ENCODE measurements at regions not wholly inside any gene's neighbourhood (a gene's known extent, or its start where the extent isn't known, plus 50 kb on each side); places are given as distances from the start of the nearest gene placed in this dataset.

DNA sequence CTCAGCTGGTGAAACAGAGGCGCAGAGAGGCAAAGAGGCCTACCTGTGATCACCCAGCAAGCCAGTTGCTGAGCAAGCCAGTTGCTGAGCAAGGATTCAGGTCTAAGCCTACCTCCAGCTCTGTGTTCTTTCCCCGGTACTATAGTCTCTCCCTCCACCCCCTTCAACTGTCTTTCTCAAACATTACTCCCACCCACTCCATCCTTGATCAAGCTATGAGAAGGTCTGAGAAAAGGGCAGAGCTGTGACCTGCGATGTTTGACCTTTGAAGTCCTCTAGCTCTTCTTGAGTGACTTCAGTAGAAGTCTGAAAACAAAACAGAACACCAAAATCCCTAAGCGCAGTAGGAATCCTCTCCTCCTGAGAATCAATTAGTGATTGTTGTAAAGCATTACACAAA lies 665.2 kb upstream of the ID2 start:
- DNase-seq (ENCODE audit: low read depth) = no peak
- H3K4me3 ChIP-seq (ENCODE audit: control insufficient read depth, low read depth, low read length) = no peak overlapping the region
- TF ChIP-seq, protein P1, sequence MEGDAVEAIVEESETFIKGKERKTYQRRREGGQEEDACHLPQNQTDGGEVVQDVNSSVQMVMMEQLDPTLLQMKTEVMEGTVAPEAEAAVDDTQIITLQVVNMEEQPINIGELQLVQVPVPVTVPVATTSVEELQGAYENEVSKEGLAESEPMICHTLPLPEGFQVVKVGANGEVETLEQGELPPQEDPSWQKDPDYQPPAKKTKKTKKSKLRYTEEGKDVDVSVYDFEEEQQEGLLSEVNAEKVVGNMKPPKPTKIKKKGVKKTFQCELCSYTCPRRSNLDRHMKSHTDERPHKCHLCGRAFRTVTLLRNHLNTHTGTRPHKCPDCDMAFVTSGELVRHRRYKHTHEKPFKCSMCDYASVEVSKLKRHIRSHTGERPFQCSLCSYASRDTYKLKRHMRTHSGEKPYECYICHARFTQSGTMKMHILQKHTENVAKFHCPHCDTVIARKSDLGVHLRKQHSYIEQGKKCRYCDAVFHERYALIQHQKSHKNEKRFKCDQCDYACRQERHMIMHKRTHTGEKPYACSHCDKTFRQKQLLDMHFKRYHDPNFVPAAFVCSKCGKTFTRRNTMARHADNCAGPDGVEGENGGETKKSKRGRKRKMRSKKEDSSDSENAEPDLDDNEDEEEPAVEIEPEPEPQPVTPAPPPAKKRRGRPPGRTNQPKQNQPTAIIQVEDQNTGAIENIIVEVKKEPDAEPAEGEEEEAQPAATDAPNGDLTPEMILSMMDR (conservative IDR thresholded peaks at IDR 0.05; ENCODE audit: control insufficient read depth, insufficient read depth, low read depth, low read length) = no peak

DNA sequence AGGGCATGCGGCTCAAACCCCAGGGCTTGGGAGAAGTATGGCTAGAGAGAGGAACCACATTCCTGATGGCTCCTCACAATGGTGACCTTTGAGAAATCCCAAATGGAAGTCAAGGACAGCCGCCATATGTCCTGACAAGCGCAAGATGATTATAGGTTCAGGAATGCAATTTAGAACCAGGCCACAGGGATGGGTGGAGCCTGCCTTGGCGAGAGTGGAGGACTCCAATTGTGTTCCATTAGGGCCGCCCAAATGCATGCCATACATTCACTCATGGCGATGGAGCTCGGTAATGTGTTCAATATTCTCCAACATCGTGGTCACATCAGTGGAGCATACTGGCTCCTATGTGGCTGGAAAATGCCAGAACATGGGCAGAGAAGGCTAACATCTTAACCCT lies 662.9 kb upstream of the ID2 start:
- TF ChIP-seq, protein P1 (conservative IDR thresholded peaks at IDR 0.05; ENCODE audit: control insufficient read depth, insufficient read depth, low read depth, low read length) = no peak
- no peak overlapping the region for H3K4me3 ChIP-seq (ENCODE audit: control insufficient read depth, low read depth, low read length)
- no peak for DNase-seq (ENCODE audit: low read depth)

DNA sequence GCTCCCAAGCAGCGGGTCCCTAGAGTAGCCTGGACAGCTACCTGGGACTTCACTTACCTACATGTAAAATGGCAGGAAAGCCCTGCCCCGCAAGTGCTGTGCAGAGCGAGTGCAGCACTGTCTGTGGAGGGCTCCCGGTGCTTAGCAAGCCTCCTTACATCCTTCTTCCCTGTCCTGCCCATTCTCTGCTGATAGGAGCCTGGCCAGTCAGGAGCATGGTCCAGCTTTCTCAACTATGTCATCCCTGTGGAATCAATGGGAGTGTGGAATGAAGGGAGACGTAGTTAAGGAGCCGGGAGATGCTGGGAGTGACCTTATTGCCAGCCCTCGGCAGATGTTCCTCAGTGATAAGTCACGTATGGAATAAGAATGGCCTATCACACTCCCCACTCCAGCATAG lies 661.9 kb upstream of the ID2 start:
- H3K4me3 ChIP-seq (ENCODE audit: control insufficient read depth, low read depth, low read length) = no peak overlapping the region
- DNase-seq (ENCODE audit: low read depth) = no peak
- TF ChIP-seq, protein P1 (conservative IDR thresholded peaks at IDR 0.05; ENCODE audit: control insufficient read depth, insufficient read depth, low read depth, low read length) = no peak

DNA sequence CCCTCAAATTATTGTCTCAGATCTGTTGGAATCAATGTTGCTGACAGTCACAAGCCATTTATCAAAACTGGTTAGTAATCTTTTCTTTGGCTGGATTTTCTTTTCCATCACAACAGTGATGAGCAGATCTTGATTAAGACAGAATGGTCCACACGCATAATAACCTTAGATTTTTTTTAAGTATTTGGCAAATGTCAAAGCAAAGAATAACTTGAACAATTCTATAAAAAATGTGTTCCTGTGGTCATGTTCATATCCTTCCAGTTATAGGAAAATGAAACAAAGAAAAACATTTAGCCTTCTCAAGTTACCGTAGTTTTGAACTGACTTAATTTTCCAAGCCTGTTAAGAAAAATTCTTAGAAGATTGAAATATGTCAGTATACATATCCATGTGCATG lies 659.9 kb upstream of the ID2 start:
- TF ChIP-seq, protein P1 (conservative IDR thresholded peaks at IDR 0.05; ENCODE audit: control insufficient read depth, insufficient read depth, low read depth, low read length) = no peak
- H3K4me3 ChIP-seq (ENCODE audit: control insufficient read depth, low read depth, low read length) = no peak overlapping the region
- no peak for DNase-seq (ENCODE audit: low read depth)

DNA sequence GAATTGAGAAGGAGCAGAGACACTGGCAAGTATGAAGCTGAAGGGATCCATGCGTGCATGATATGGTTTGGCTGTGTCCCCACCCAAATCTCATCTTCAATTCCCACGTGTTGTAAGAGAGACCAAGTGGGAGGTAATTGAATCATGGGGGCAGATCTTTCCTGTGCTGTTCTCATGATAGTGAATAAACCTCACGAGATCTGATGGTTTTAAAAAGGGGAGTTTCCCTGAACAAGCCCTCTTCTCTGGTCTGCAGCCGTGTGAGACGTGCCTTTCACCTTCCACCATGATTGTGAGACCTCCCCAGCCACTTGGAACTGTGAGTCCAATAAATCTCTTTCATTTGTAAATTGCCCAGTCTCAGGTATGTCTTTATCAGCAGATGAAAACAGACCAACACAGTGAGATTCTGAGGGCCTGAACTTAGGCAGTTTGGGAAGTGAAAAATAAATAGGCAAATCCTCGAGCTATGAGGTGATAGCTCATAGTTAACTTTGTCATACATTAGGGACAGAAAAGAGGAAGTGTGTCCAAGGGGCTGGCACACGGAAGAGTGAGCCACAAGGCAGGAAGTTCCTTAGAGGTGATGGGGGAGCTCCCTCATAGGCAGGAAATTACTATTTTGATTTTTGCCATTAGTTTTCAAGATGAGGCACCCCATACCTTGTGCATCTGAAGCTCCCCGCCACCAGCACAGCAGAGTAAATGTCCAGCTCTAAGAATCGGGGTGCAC lies 658.8 kb upstream of the ID2 start:
- DNase-seq (ENCODE audit: low read depth) = no peak
- H3K4me3 ChIP-seq (ENCODE audit: control insufficient read depth, low read depth, low read length) = no peak overlapping the region
- TF ChIP-seq, protein P1 (conservative IDR thresholded peaks at IDR 0.05; ENCODE audit: control insufficient read depth, insufficient read depth, low read depth, low read length) = no peak

GRCh38 chr2:8024506-8024905 lies 657.4 kb upstream of the ID2 start:
- TF ChIP-seq, protein P1 (conservative IDR thresholded peaks at IDR 0.05; ENCODE audit: control insufficient read depth, insufficient read depth, low read depth, low read length) = no peak
- no peak overlapping the region for H3K4me3 ChIP-seq (ENCODE audit: control insufficient read depth, low read depth, low read length)
- DNase-seq (ENCODE audit: low read depth) = no peak

GRCh38 chr2:8026381-8026780 lies 655.5 kb upstream of the ID2 start:
- H3K4me3 ChIP-seq (ENCODE audit: control insufficient read depth, low read depth, low read length) = no peak overlapping the region
- TF ChIP-seq, protein P1 (conservative IDR thresholded peaks at IDR 0.05; ENCODE audit: control insufficient read depth, insufficient read depth, low read depth, low read length) = no peak
- DNase-seq (ENCODE audit: low read depth) = no peak

All from fibroblast of mammary gland (primary cell).